ENCODE measurements at regions not wholly inside any gene's neighbourhood (a gene's known extent, or its start where the extent isn't known, plus 50 kb on each side); places are given as distances from the start of the nearest gene placed in this dataset.

DNA sequence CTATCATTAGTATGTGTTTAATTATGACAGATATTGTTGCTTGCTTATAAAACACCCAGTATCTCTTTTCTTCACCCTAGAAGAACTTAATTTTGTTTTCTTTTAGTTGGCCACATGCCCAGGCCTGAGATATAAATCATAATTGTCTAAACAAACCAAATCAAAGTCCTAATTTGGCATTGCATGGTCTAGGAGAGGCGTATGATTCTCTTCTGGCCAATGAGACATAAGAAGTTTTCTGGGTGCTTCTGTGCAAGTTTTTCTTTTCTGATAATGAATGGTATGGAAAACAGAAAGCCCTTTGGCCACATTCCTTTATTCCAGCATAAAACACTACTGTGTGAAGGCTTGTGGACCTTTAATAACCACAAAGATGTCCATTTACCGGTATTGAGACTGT is 192.9 kb upstream of the CTSO start:
- no peak overlapping the region for H3K4me3 ChIP-seq
- peaks cover 10% of the 10 kb centered on the region for H3K4me1 ChIP-seq
- H3F3A ChIP-seq (ENCODE audit: low read depth), result no peaks in the 10 kb centered on the region
- DNase-seq (ENCODE audit: low spot score), result no peak
- H2AFZ ChIP-seq (replicated peaks), result no peak overlapping the region
- no peaks in the 10 kb centered on the region for H3K79me2 ChIP-seq (ENCODE audit: low read depth)
- H3K36me3 Mint-ChIP-seq, result no peaks in the 10 kb centered on the region
- H3K9ac ChIP-seq, result no peak overlapping the region
- H3K27me3 Mint-ChIP-seq (ENCODE audit: insufficient read depth, low read depth), result no peaks in the 10 kb centered on the region
- H3K27ac ChIP-seq, result no peak overlapping the region
- H3K4me1 Mint-ChIP-seq, result peaks cover 21% of the 10 kb centered on the region
- TF ChIP-seq EZH2 (IDR thresholded peaks at IDR 0.05), result no peak
- no peak for TF ChIP-seq EZH2phosphoT487 (IDR thresholded peaks at IDR 0.05)
- TF ChIP-seq, protein P1, sequence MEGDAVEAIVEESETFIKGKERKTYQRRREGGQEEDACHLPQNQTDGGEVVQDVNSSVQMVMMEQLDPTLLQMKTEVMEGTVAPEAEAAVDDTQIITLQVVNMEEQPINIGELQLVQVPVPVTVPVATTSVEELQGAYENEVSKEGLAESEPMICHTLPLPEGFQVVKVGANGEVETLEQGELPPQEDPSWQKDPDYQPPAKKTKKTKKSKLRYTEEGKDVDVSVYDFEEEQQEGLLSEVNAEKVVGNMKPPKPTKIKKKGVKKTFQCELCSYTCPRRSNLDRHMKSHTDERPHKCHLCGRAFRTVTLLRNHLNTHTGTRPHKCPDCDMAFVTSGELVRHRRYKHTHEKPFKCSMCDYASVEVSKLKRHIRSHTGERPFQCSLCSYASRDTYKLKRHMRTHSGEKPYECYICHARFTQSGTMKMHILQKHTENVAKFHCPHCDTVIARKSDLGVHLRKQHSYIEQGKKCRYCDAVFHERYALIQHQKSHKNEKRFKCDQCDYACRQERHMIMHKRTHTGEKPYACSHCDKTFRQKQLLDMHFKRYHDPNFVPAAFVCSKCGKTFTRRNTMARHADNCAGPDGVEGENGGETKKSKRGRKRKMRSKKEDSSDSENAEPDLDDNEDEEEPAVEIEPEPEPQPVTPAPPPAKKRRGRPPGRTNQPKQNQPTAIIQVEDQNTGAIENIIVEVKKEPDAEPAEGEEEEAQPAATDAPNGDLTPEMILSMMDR (IDR thresholded peaks at IDR 0.05), result no peak
- no peaks in the 10 kb centered on the region for H3K36me3 ChIP-seq
- no peak overlapping the region for H3K4me2 ChIP-seq
- H3K9me3 ChIP-seq (ENCODE audit: low read depth), result no peaks in the 10 kb centered on the region
- no peak overlapping the region for H3K27ac Mint-ChIP-seq
- no peaks in the 10 kb centered on the region for H3K27me3 ChIP-seq
- H4K20me1 ChIP-seq (ENCODE audit: low read depth), result no peaks in the 10 kb centered on the region
- no peaks in the 10 kb centered on the region for H3K9me3 Mint-ChIP-seq
- no peak overlapping the region for H3K4me3 Mint-ChIP-seq

DNA sequence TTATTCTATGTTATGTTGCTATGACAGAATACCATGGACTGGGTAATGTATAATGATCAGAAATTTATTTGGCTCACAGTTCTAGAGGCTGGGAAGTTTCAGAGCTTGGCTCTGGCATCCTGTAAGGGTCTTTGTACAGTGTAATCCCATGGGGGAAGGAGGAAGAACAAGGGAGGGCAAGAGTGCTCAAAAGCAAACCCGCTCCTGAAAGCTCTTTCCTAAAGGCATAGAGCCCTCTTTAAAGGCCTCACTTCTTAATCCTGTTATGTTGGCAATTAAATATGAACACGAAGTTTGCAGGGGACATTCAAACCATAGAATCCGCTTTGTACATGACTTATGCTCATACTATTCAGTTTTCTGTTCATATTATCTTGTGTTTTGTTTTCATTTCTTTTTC is 191.3 kb upstream of the CTSO start:
- TF ChIP-seq EZH2 (IDR thresholded peaks at IDR 0.05), result no peak
- TF ChIP-seq EZH2phosphoT487 (IDR thresholded peaks at IDR 0.05), result no peak
- H3K9me3 ChIP-seq (ENCODE audit: low read depth), result no peaks in the 10 kb centered on the region
- Mint-ChIP-seq H3K27me3 (ENCODE audit: insufficient read depth, low read depth) (peaks cover 2% of the 10 kb centered on the region), H3K36me3 (no peaks in the 10 kb centered on the region), H3K27ac (peak overlapping the region; percentile 89), H3K4me3 (no peak overlapping the region), H3K4me1 (peaks cover 29% of the 10 kb centered on the region), H3K9me3 (no peaks in the 10 kb centered on the region)
- H3K27ac ChIP-seq, result peak overlapping the region; percentile 14
- peak overlapping the region; percentile 31 for H2AFZ ChIP-seq (replicated peaks)
- no peaks in the 10 kb centered on the region for H3K36me3 ChIP-seq
- H3F3A ChIP-seq (ENCODE audit: low read depth), result no peaks in the 10 kb centered on the region
- H3K9ac ChIP-seq, result no peak overlapping the region
- no peak overlapping the region for H3K4me3 ChIP-seq
- no peaks in the 10 kb centered on the region for H4K20me1 ChIP-seq (ENCODE audit: low read depth)
- H3K27me3 ChIP-seq, result no peaks in the 10 kb centered on the region
- DNase-seq (ENCODE audit: low spot score), result peak; percentile 31
- no peaks in the 10 kb centered on the region for H3K79me2 ChIP-seq (ENCODE audit: low read depth)
- peak overlapping the region; percentile 40 for H3K4me2 ChIP-seq
- H3K4me1 ChIP-seq, result peaks cover 7% of the 10 kb centered on the region

- Histone ChIP-seq H3K79me2 (ENCODE audit: low read depth) (no peaks in the 10 kb centered on the region), H3K4me3 (no peak overlapping the region), H3K27me3 (no peaks in the 10 kb centered on the region), H4K20me1 (ENCODE audit: low read depth) (no peaks in the 10 kb centered on the region), H2AFZ (replicated peaks) (no peak overlapping the region), H3K4me2 (no peak overlapping the region), H3K9ac (no peak overlapping the region), H3K9me3 (ENCODE audit: low read depth) (no peaks in the 10 kb centered on the region), H3K36me3 (no peaks in the 10 kb centered on the region), H3F3A (ENCODE audit: low read depth) (peaks cover 14% of the 10 kb centered on the region), H3K4me1 (peaks cover 12% of the 10 kb centered on the region), H3K27ac (no peak overlapping the region)
- peaks cover 38% of the 10 kb centered on the region for H3K4me1 Mint-ChIP-seq
- DNase-seq (ENCODE audit: low spot score), result no peak
- no peak overlapping the region for H3K4me3 Mint-ChIP-seq
- TF ChIP-seq, protein P1 (IDR thresholded peaks at IDR 0.05), result no peak
- H3K9me3 Mint-ChIP-seq, result peaks cover 10% of the 10 kb centered on the region
- no peaks in the 10 kb centered on the region for H3K36me3 Mint-ChIP-seq
- peak overlapping the region; percentile 61 for H3K27ac Mint-ChIP-seq
- peaks cover 10% of the 10 kb centered on the region for H3K27me3 Mint-ChIP-seq (ENCODE audit: insufficient read depth, low read depth)
Measured at GRCh38 chr4:156138781-156139280, 185.2 kb upstream of the CTSO start.

DNA sequence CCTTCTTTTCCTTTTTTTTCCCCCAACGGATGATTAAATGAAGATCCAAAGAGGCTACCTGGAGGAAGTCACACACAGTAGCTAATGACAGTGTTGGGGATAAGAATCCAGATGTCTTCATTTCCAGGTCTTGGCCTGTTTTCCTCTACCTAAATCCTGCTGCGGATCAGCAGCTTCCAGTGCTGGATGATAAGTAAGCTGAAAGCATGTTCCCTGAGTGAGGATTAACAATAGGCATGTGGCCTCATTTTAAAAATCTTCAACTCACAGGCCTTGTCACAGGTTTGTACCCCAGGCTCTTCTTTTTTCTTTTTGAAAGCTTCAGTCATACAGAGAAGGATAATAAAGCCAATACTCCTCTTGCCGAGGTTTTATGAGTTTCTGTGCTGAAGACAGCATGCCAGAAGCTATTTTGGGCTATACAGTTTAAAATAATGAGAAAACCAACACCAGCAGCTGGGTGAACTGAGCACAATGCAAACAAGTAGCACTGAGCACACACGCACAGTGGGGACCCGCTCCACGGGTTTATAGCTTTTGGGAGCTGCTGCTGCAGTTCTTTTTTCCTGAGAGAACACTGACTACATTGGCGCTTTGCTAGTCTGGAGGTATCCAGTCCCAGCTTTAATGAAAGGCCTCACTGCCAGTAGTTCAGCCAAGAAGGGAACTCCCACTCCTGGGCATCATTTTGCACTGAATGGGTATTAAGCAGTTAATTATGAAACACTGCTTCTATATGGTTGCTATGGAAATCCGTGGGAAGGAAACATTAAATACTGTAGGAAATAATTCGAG is 184.2 kb upstream of the CTSO start:
- Histone ChIP-seq H3K79me2 (ENCODE audit: low read depth) (no peaks in the 10 kb centered on the region), H3K4me1 (peaks cover 12% of the 10 kb centered on the region), H3K27me3 (no peaks in the 10 kb centered on the region), H4K20me1 (ENCODE audit: low read depth) (no peaks in the 10 kb centered on the region), H3K4me2 (peak overlapping the region; percentile 32), H3K4me3 (no peak overlapping the region), H3K27ac (peak overlapping the region; percentile 90), H3K9me3 (ENCODE audit: low read depth) (no peaks in the 10 kb centered on the region), H3F3A (ENCODE audit: low read depth) (peaks cover 14% of the 10 kb centered on the region), H3K36me3 (no peaks in the 10 kb centered on the region), H3K9ac (no peak overlapping the region), H2AFZ (replicated peaks) (peak overlapping the region; percentile 69)
- peak overlapping the region; percentile 93 for H3K27ac Mint-ChIP-seq
- no peaks in the 10 kb centered on the region for H3K36me3 Mint-ChIP-seq
- DNase-seq (ENCODE audit: low spot score), result peak; percentile 72
- peaks cover 12% of the 10 kb centered on the region for H3K9me3 Mint-ChIP-seq
- no peak overlapping the region for H3K4me3 Mint-ChIP-seq
- peaks cover 36% of the 10 kb centered on the region for H3K4me1 Mint-ChIP-seq
- no peak for TF ChIP-seq EZH2phosphoT487 (IDR thresholded peaks at IDR 0.05)
- TF ChIP-seq, protein P1 (IDR thresholded peaks at IDR 0.05), result no peak
- TF ChIP-seq EZH2 (IDR thresholded peaks at IDR 0.05), result no peak
- H3K27me3 Mint-ChIP-seq (ENCODE audit: insufficient read depth, low read depth), result peaks cover 10% of the 10 kb centered on the region

Measured in neural progenitor cell (in vitro differentiated cells).